Endothelial cell of umbilical vein (primary cell): ENCODE measurements at regions not wholly inside any gene's neighbourhood (a gene's known extent, or its start where the extent isn't known, plus 50 kb on each side); places are given as distances from the start of the nearest gene placed in this dataset.

ENCODE experiments used
- BruUV-seq: library from RNA; stranded (reverse); fragments of 400-500 nt; replicated peaks from 2 replicates; lab custom pipeline; 2021; lab: Mats Ljungman, UMichigan
- CTCF ChIA-PET: fragments of 300-600, 350-600 bp; sonication (Branson Sonifier 250); formaldehyde crosslinking; loops from one replicate; lab custom pipeline; 2021; ENCODE audit warnings: antibody characterized with exemption, inconsistent platforms; lab: Charles Lee
- POLR2A ChIA-PET: fragments of 300-600, 350-600 bp; sonication (Branson Sonifier 250); formaldehyde crosslinking; loops from one replicate; lab custom pipeline; 2021; ENCODE audit warnings: antibody characterized with exemption, inconsistent platforms; lab: Charles Lee
- DNase-seq: peaks from one replicate; pipeline ENCODE4 v3.0.0-alpha.2; 2011; ENCODE audit warnings: low read depth, low spot score
- FAIRE-seq: peaks from 2 replicates; lab custom pipeline; 2011; peaks lifted over from hg19 to GRCh38; lab: Jason Lieb, UNC
- H2AFZ ChIP-seq: 2 replicates; pipeline ENCODE4 v1.6.0; 2012; ENCODE audit warnings: low read depth, low read length, control low read depth, inconsistent platforms
- H3K27ac ChIP-seq: 2 replicates; pipeline ENCODE4 v1.5.1; 2011; ENCODE audit warnings: low read depth, mild to moderate bottlenecking, control low read depth, low read length, moderate library complexity; ENCODE audit not compliant: insufficient read depth
- H3K27me3 ChIP-seq, 2 experiments: 2 replicates each; pipeline versions ENCODE4 v1.6.0 to v1.6.1; 2011; ENCODE audit warnings: low read length in 2 of 2, mixed read lengths in 1 of 2; ENCODE audit not compliant: control insufficient read depth in 2 of 2, insufficient read depth in 2 of 2
- H3K36me3 ChIP-seq, 2 experiments: 2 replicates in 1 of 2; 3 replicates in 1 of 2; pipeline ENCODE4 v1.5.1; 2011; ENCODE audit warnings: low read length in 2 of 2, mild to moderate bottlenecking in 1 of 2, moderate library complexity in 1 of 2; ENCODE audit not compliant: control insufficient read depth in 2 of 2, insufficient read depth in 2 of 2; ENCODE audit errors: extremely low read depth in 1 of 2
- H3K4me1 ChIP-seq: 3 replicates; pipeline ENCODE4 v1.5.1; 2011; ENCODE audit warnings: mild to moderate bottlenecking, low read length; ENCODE audit not compliant: control insufficient read depth, insufficient read depth; ENCODE audit errors: extremely low read depth
- H3K4me2 ChIP-seq: 2 replicates; pipeline ENCODE4 v1.6.1; 2011; ENCODE audit warnings: low read length, control low read depth, mixed read lengths; ENCODE audit not compliant: insufficient read depth
- H3K4me3 ChIP-seq, 3 experiments: fragments of 200-600 bp in 1 of 3; sonication (generic), shearing (Covaris generic) in 1 of 3; replicated peaks in 1 of 3; 2 replicates each; pipeline ENCODE4 v1.5.1; 2011 to 2016; ENCODE audit warnings: control low read depth in 3 of 3, low read length in 3 of 3, mild to moderate bottlenecking in 2 of 3, inconsistent platforms in 1 of 3, low read depth in 1 of 3, moderate library complexity in 1 of 3; ENCODE audit not compliant: insufficient read depth in 1 of 3
- H3K79me2 ChIP-seq: 2 replicates; pipeline ENCODE4 v1.6.0; 2012; ENCODE audit warnings: low read length, inconsistent platforms; ENCODE audit not compliant: control insufficient read depth, insufficient read depth
- H3K9ac ChIP-seq: replicated peaks from 2 replicates; pipeline ENCODE3; 2011; ENCODE audit warnings: low read length, control low read depth; ENCODE audit not compliant: insufficient read depth; ENCODE audit errors: extremely low read depth
- H3K9me1 ChIP-seq: replicated peaks from 3 replicates; pipeline ENCODE4 v1.6.0; 2011; ENCODE audit warnings: mild to moderate bottlenecking, low read length; ENCODE audit not compliant: control insufficient read depth, insufficient read depth; ENCODE audit errors: extremely low read depth
- H3K9me3 ChIP-seq: replicated peaks from 2 replicates; pipeline ENCODE4 v1.5.1; 2012; ENCODE audit warnings: low read length, inconsistent platforms; ENCODE audit not compliant: control insufficient read depth, insufficient read depth
- H4K20me1 ChIP-seq: replicated peaks from 2 replicates; pipeline ENCODE3; 2011; ENCODE audit warnings: mild to moderate bottlenecking, low read length; ENCODE audit not compliant: control insufficient read depth, insufficient read depth; ENCODE audit errors: extremely low read depth
- CTCF ChIP-seq, 2 donors: IDR thresholded peaks; 1 replicate in 1 of 2; 2 replicates in 1 of 2; pipeline ENCODE4 v1.5.1; 2011; ENCODE audit warnings: low read length in 2 of 2, mild to moderate bottlenecking in 2 of 2, moderate library complexity in 2 of 2, control low read depth in 1 of 2, inconsistent platforms in 1 of 2, low read depth in 1 of 2; ENCODE audit not compliant: insufficient read depth in 1 of 2; ENCODE audit errors: extremely low read depth in 1 of 2
- EZH2 ChIP-seq: IDR thresholded peaks from 2 replicates; pipeline ENCODE4 v1.6.1; 2012; ENCODE audit warnings: borderline replicate concordance, low read depth, mild to moderate bottlenecking, moderate library complexity, low read length, inconsistent platforms; ENCODE audit not compliant: severe bottlenecking
- FOS ChIP-seq: IDR thresholded peaks from 2 replicates; pipeline ENCODE4 v1.6.1; 2011; ENCODE audit warnings: mild to moderate bottlenecking, low read length, moderate library complexity, borderline replicate concordance; ENCODE audit not compliant: insufficient read depth
- GATA2 ChIP-seq: IDR thresholded peaks from 2 replicates; pipeline ENCODE4 v1.7.0; 2011; ENCODE audit warnings: low read depth, mild to moderate bottlenecking, moderate library complexity, mixed read lengths, low read length; ENCODE audit not compliant: insufficient read length, insufficient read depth
- JUN ChIP-seq: IDR thresholded peaks from 2 replicates; pipeline ENCODE4 v1.6.1; 2011; ENCODE audit warnings: borderline replicate concordance, low read depth; ENCODE audit not compliant: insufficient read length, insufficient read depth
- MYC ChIP-seq: IDR thresholded peaks from one replicate; pipeline ENCODE4 v1.6.1; 2011; ENCODE audit warnings: mild to moderate bottlenecking, low read depth, low read length
- POLR2AphosphoS5 ChIP-seq: IDR thresholded peaks from 2 replicates; pipeline ENCODE4 v1.6.1; 2012; ENCODE audit warnings: low read depth, mild to moderate bottlenecking, control low read depth, low read length, moderate library complexity; ENCODE audit not compliant: insufficient read depth
- dilution Hi-C: fragments of 300-500 bp; cut with MboI; formaldehyde crosslinking; loops from one replicate; pipeline ENCODE4 v1.15.0; 2019; ENCODE audit warnings: low sequenced_read_pairs; ENCODE audit not compliant: extremely low pct_ligation_motif_present
- intact Hi-C: fragments of 100-400 bp; cut with micrococcal nuclease; formaldehyde crosslinking; loops from one replicate; pipeline ENCODE4 v1.10.0; 2022

- H4K20me1 ChIP-seq, result no peaks in the 10 kb centered on the region
- no peak overlapping the region for H2AFZ ChIP-seq
- H3K79me2 ChIP-seq, result no peaks in the 10 kb centered on the region
- TF ChIP-seq FOS (no peak), GATA2 (no peak), POLR2AphosphoS5 (no peak), JUN (no peak), CTCF (IDR thresholded peaks at IDR 0.05; ENCODE audit: extremely low read depth in 1 of 2, insufficient read depth in 1 of 2, low read depth in 1 of 2, low read length in 2 of 2) (no peak), MYC (no peak), EZH2 (no peak)
- no peaks in the 10 kb centered on the region for H3K9me3 ChIP-seq
- no peak overlapping the region for H3K4me3 ChIP-seq
- dilution Hi-C loops, result no loop called here
- ChIA-PET CTCF (interaction anchor here (2.0 kb wide), 1 partner anchor 68 kb away, joined by 6 read pairs; no protein-coding TSS in a partner anchor), POLR2A (no interaction called here)
- no peaks in the 10 kb centered on the region for H3K9me1 ChIP-seq
- H3K27ac ChIP-seq, result no peak overlapping the region
- H3K27me3 ChIP-seq, result no peaks in the 10 kb centered on the region
- BruUV-seq, result no TSS peak
- no peak for DNase-seq
- no peak overlapping the region for H3K4me2 ChIP-seq
- no peaks in the 10 kb centered on the region for H3K4me1 ChIP-seq
- intact Hi-C loops, result no loop called here
- H3K36me3 ChIP-seq, result no peaks in the 10 kb centered on the region
- no peak overlapping the region for H3K9ac ChIP-seq
- FAIRE-seq, result no peak
Observed at GRCh38 chr11:94672636-94673035, 95.5 kb upstream of the AMOTL1 start.
